ENCODE measurements at regions not wholly inside any gene's neighbourhood (a gene's known extent, or its start where the extent isn't known, plus 50 kb on each side); places are given as distances from the start of the nearest gene placed in this dataset.

DNA sequence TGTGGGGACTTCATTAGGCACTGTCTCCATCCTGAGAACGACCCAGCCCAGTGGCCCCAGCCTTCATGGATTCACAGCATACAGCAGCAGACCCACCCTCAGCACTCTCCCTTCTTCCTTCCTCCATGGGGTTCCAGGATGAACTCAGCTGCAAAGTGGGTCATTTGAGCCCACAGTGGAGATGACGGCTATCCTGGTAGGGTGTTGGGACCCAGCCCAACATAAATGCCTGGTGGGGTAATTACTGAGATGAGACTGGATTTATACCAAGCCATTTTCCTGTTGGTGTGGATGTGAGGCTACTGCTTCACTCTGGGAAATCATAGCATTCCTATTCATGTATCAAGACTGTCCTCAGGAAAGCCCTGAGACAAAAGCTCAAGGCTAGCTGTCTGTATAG is 536.7 kb upstream of the TNP1 start:
- TF ChIP-seq, protein P1, sequence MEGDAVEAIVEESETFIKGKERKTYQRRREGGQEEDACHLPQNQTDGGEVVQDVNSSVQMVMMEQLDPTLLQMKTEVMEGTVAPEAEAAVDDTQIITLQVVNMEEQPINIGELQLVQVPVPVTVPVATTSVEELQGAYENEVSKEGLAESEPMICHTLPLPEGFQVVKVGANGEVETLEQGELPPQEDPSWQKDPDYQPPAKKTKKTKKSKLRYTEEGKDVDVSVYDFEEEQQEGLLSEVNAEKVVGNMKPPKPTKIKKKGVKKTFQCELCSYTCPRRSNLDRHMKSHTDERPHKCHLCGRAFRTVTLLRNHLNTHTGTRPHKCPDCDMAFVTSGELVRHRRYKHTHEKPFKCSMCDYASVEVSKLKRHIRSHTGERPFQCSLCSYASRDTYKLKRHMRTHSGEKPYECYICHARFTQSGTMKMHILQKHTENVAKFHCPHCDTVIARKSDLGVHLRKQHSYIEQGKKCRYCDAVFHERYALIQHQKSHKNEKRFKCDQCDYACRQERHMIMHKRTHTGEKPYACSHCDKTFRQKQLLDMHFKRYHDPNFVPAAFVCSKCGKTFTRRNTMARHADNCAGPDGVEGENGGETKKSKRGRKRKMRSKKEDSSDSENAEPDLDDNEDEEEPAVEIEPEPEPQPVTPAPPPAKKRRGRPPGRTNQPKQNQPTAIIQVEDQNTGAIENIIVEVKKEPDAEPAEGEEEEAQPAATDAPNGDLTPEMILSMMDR (IDR thresholded peaks at IDR 0.05): no peak
- no peak for TF ChIP-seq POLR2A (IDR thresholded peaks at IDR 0.05)

Data from testis (tissue), 2 donors.